H1 (cell line): ENCODE measurements at regions not wholly inside any gene's neighbourhood (a gene's known extent, or its start where the extent isn't known, plus 50 kb on each side); places are given as distances from the start of the nearest gene placed in this dataset.

Experiments used
- ATF2 ChIP-seq: IDR thresholded peaks from 2 replicates; pipeline ENCODE4 v1.6.1; 2012; ENCODE audit warnings: low read length, inconsistent platforms
- ATF3 ChIP-seq: IDR thresholded peaks from 2 replicates; pipeline ENCODE4 v1.6.1; 2011; ENCODE audit warnings: low read depth, mild to moderate bottlenecking, low read length; ENCODE audit not compliant: insufficient read depth
- CTCF ChIP-seq, 3 experiments: IDR thresholded peaks; 1 replicate in 2 of 3; 2 replicates in 1 of 3; pipeline versions ENCODE4 v1.5.1 to v1.6.1; 2011; ENCODE audit warnings: low read length in 3 of 3, mild to moderate bottlenecking in 3 of 3, inconsistent platforms in 2 of 3, low read depth in 1 of 3, moderate library complexity in 1 of 3; ENCODE audit not compliant: insufficient read depth in 1 of 3; ENCODE audit errors: control extremely low read depth in 1 of 3
- HDAC2 ChIP-seq, 2 experiments: fragments of 300-600 bp in 1 of 2; sonication (generic) in 1 of 2; IDR thresholded peaks; 2 replicates each; pipeline ENCODE4 v1.6.1; 2011 to 2012; ENCODE audit warnings: low read depth in 2 of 2, low read length in 2 of 2, mild to moderate bottlenecking in 2 of 2, moderate library complexity in 2 of 2, borderline replicate concordance in 1 of 2, inconsistent platforms in 1 of 2
- MAX ChIP-seq: IDR thresholded peaks from 2 replicates; pipeline ENCODE4 v1.6.1; 2012; ENCODE audit warnings: inconsistent platforms
- NRF1 ChIP-seq: IDR thresholded peaks from 2 replicates; pipeline ENCODE4 v1.6.1; 2011; ENCODE audit warnings: mild to moderate bottlenecking, low read depth, low read length, improper control_type of control experiment
- POLR2A ChIP-seq, 2 experiments: IDR thresholded peaks; 1 replicate in 1 of 2; 2 replicates in 1 of 2; pipeline ENCODE4 v1.6.1; 2011; ENCODE audit warnings: low read depth in 2 of 2, low read length in 2 of 2, mild to moderate bottlenecking in 2 of 2; ENCODE audit errors: control extremely low read depth in 1 of 2
- POLR2AphosphoS5 ChIP-seq: IDR thresholded peaks from 2 replicates; pipeline ENCODE4 v1.6.1; 2011; ENCODE audit warnings: low read depth, low read length
- RFX5 ChIP-seq: IDR thresholded peaks from 2 replicates; pipeline ENCODE4 v1.6.1; 2011; ENCODE audit warnings: low read depth, low read length, improper control_type of control experiment, borderline replicate concordance

- TF ChIP-seq HDAC2 (IDR thresholded peaks at IDR 0.05; ENCODE audit: borderline replicate concordance in 1 of 2, low read depth in 2 of 2, low read length in 2 of 2) (no peak), CTCF (IDR thresholded peaks at IDR 0.05; ENCODE audit: control extremely low read depth in 1 of 3, insufficient read depth in 1 of 3, low read depth in 1 of 3, low read length in 3 of 3) (peak in 2 of 3 experiments; percentile 20 to 21; a peak in 2 of 4 replicates), POLR2A (IDR thresholded peaks at IDR 0.05; ENCODE audit: control extremely low read depth in 1 of 2, low read depth in 2 of 2, low read length in 2 of 2) (no peak), RFX5 (no peak), NRF1 (no peak), ATF3 (no peak), ATF2 (no peak), POLR2AphosphoS5 (no peak), MAX (no peak)
Measured at GRCh38 chr10:84739641-84740040, 411.3 kb downstream of the CCSER2 start.
